Keratinocyte (primary cell): ENCODE measurements at regions not wholly inside any gene's neighbourhood (a gene's known extent, or its start where the extent isn't known, plus 50 kb on each side); places are given as distances from the start of the nearest gene placed in this dataset.

ENCODE experiments used
- DNase-seq: peaks from one replicate; pipeline ENCODE4 v3.0.0-alpha.2; 2011; ENCODE audit warnings: low read depth, missing footprints, low spot score
- FAIRE-seq: peaks from 2 replicates; lab custom pipeline; 2011; peaks lifted over from hg19 to GRCh38; lab: Jason Lieb, UNC
- H2AFZ ChIP-seq: 2 replicates; pipeline ENCODE4 v1.6.0; 2012; ENCODE audit warnings: low read length, control low read depth, inconsistent platforms; ENCODE audit not compliant: control insufficient read depth
- H3K27ac ChIP-seq: 2 replicates; pipeline ENCODE4 v1.5.1; 2011; ENCODE audit warnings: low read length; ENCODE audit not compliant: control insufficient read depth, insufficient read depth
- H3K27me3 ChIP-seq: 3 replicates; pipeline ENCODE4 v1.6.0; 2011; ENCODE audit warnings: low read length; ENCODE audit not compliant: control insufficient read depth, insufficient read depth; ENCODE audit errors: extremely low read depth
- H3K36me3 ChIP-seq, 2 experiments: 2 replicates in 1 of 2; 3 replicates in 1 of 2; pipeline ENCODE4 v1.5.1; 2011; ENCODE audit warnings: low read length in 2 of 2, mild to moderate bottlenecking in 1 of 2; ENCODE audit not compliant: control insufficient read depth in 2 of 2, insufficient read depth in 2 of 2; ENCODE audit errors: extremely low read depth in 1 of 2
- H3K4me1 ChIP-seq: 3 replicates; pipeline ENCODE4 v1.5.1; 2011; ENCODE audit warnings: low read length; ENCODE audit not compliant: control insufficient read depth, insufficient read depth; ENCODE audit errors: extremely low read depth
- H3K4me2 ChIP-seq: 3 replicates; pipeline ENCODE4 v1.6.0; 2011; ENCODE audit warnings: low read depth, low read length; ENCODE audit not compliant: control insufficient read depth, insufficient read depth; ENCODE audit errors: extremely low read depth
- H3K4me3 ChIP-seq, 3 experiments: fragments of 200-600 bp in 1 of 3; sonication (generic) in 1 of 3; 2 replicates in 2 of 3; 3 replicates in 1 of 3; pipeline ENCODE4 v1.5.1; 2011 to 2016; ENCODE audit warnings: low read length in 3 of 3, mild to moderate bottlenecking in 3 of 3, control low read depth in 2 of 3, inconsistent platforms in 1 of 3, low read depth in 1 of 3, mixed read lengths in 1 of 3, mixed run types in 1 of 3, moderate library complexity in 1 of 3; ENCODE audit not compliant: control insufficient read depth in 2 of 3, insufficient read depth in 2 of 3; ENCODE audit errors: extremely low read depth in 1 of 3
- H3K79me2 ChIP-seq: 2 replicates; pipeline ENCODE4 v1.6.0; 2012; ENCODE audit warnings: low read length; ENCODE audit not compliant: control insufficient read depth, insufficient read depth
- H3K9ac ChIP-seq: 3 replicates; pipeline ENCODE4 v1.6.0; 2011; ENCODE audit warnings: low read length; ENCODE audit not compliant: control insufficient read depth, insufficient read depth; ENCODE audit errors: extremely low read depth
- H3K9me1 ChIP-seq: 3 replicates; pipeline ENCODE4 v1.6.0; 2011; ENCODE audit warnings: low read length; ENCODE audit not compliant: control insufficient read depth, insufficient read depth; ENCODE audit errors: extremely low read depth
- H3K9me3 ChIP-seq: 2 replicates; pipeline ENCODE4 v1.5.1; 2012; ENCODE audit warnings: low read depth, low read length; ENCODE audit not compliant: control insufficient read depth
- H4K20me1 ChIP-seq: 3 replicates; pipeline ENCODE4 v1.6.0; 2011; ENCODE audit warnings: low read length; ENCODE audit not compliant: control insufficient read depth, insufficient read depth; ENCODE audit errors: extremely low read depth
- CTCF ChIP-seq, 3 experiments: IDR thresholded peaks in 1 of 3; conservative IDR thresholded peaks in 1 of 3; optimal IDR thresholded peaks in 1 of 3; 2 replicates in 2 of 3; 3 replicates in 1 of 3; pipeline versions ENCODE3 to v1.5.1; 2011; ENCODE audit warnings: low read length in 3 of 3, mild to moderate bottlenecking in 3 of 3, moderate library complexity in 2 of 3, control low read depth in 1 of 3, inconsistent platforms in 1 of 3; ENCODE audit not compliant: insufficient read depth in 2 of 3; ENCODE audit errors: extremely low read depth in 1 of 3
- EZH2 ChIP-seq: IDR thresholded peaks from one replicate; pipeline ENCODE4 v1.6.1; 2012; ENCODE audit warnings: inconsistent platforms, mild to moderate bottlenecking, low read length, moderate library complexity
- dilution Hi-C: fragments of 300-500 bp; cut with MboI; formaldehyde crosslinking; loops from one replicate; pipeline ENCODE4 v1.7.0; 2020; ENCODE audit warnings: low sequenced_read_pairs; ENCODE audit not compliant: extremely low pct_ligation_motif_present

DNA sequence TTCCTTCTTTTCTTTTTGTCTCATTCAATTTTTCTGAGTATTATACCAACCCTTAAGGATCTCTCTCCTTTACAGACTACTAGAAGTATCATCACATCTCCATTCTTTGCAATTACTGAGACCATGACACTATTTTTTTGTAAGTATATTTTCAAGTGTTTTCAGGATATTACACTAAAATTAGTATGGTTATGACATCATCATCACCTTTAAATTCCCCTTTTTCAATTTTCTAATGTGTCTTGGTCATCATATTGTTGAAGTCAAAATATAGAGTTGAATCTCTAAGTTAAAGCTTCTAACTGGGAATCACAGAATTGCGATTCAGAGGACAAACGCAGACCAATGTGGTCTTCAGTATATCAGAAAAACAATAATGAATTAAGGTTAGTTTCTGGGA, 1475.1 kb downstream of the OTOL1 start:
- Histone ChIP-seq H3K79me2 (no peaks in the 10 kb centered on the region), H2AFZ (no peak overlapping the region), H3K9ac (no peak overlapping the region), H4K20me1 (no peaks in the 10 kb centered on the region), H3K27ac (no peak overlapping the region), H3K4me3 (no peak overlapping the region), H3K9me3 (no peaks in the 10 kb centered on the region), H3K27me3 (no peaks in the 10 kb centered on the region), H3K4me2 (no peak overlapping the region), H3K36me3 (no peaks in the 10 kb centered on the region), H3K4me1 (no peaks in the 10 kb centered on the region), H3K9me1 (no peaks in the 10 kb centered on the region)
- TF ChIP-seq EZH2 (no peak), CTCF (optimal IDR thresholded peaks at IDR 0.05 in 1 of 3, IDR thresholded peaks at IDR 0.05 in 1 of 3, conservative IDR thresholded peaks at IDR 0.05 in 1 of 3; ENCODE audit: extremely low read depth in 1 of 3, insufficient read depth in 2 of 3, low read length in 3 of 3) (no peak)
- dilution Hi-C loops = no loop called here
- DNase-seq = no peak
- FAIRE-seq = no peak

DNA sequence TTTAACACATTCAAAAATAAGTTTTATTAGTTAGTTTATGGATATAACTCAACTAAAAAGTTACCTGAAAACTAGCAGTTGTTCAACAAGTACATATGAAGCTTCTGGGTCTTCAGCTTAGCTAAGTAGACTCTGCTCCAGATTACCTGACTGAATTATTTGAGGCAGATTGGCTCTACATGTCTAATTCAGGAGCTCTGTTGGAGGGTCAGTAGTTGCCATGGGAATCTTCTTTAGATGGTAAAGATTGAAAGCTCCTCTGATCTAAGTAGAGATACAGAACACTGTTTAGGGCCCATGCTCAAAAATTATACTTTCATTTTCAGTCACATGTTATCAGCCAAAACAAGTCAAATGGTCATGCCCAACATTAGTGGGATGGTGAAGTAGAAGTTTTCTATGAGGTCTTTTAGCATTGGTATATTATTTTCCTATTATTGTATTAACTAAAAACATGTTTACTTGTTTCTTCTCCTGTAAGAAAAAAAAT, 1476.9 kb downstream of the OTOL1 start:
- Histone ChIP-seq H3K27me3 (no peaks in the 10 kb centered on the region), H3K9me1 (no peaks in the 10 kb centered on the region), H3K27ac (no peak overlapping the region), H3K79me2 (no peaks in the 10 kb centered on the region), H2AFZ (no peak overlapping the region), H4K20me1 (no peaks in the 10 kb centered on the region), H3K9me3 (no peaks in the 10 kb centered on the region), H3K4me3 (no peak overlapping the region), H3K4me1 (no peaks in the 10 kb centered on the region), H3K36me3 (no peaks in the 10 kb centered on the region), H3K4me2 (no peak overlapping the region), H3K9ac (no peak overlapping the region)
- FAIRE-seq (no peak), DNase-seq (no peak)
- no peak for TF ChIP-seq EZH2
- TF ChIP-seq CTCF (optimal IDR thresholded peaks at IDR 0.05 in 1 of 3, IDR thresholded peaks at IDR 0.05 in 1 of 3, conservative IDR thresholded peaks at IDR 0.05 in 1 of 3; ENCODE audit: extremely low read depth in 1 of 3, insufficient read depth in 2 of 3, low read length in 3 of 3) = no peak
- dilution Hi-C loops = no loop called here
